Heart left ventricle (tissue), 16 donors: ENCODE measurements at regions not wholly inside any gene's neighbourhood (a gene's known extent, or its start where the extent isn't known, plus 50 kb on each side); places are given as distances from the start of the nearest gene placed in this dataset.

ENCODE experiments used
- ATAC-seq, 4 donors: fragments of 200-7000 bp; cut with Tn5 transposase; one replicate each; pipeline ENCODE4 v1.9.1; 2020 to 2022; ENCODE audit warnings: moderate library complexity in 4 of 4, mild to moderate bottlenecking in 3 of 4, moderate number of reproducible peaks in 1 of 4
- DNase-seq, 5 donors: peaks; one replicate each; pipeline ENCODE4 v3.0.0-alpha.2; 2020
- H3K27ac ChIP-seq, 12 donors: fragments of 200-600 bp; sonication (generic) in 4 of 12; one replicate each; pipeline versions ENCODE4 v1.5.0 to v1.8.0; 2016 to 2022; ENCODE audit warnings: mild to moderate bottlenecking in 2 of 12
- H3K27me3 ChIP-seq, 9 donors: fragments of 200-600 bp; sonication (generic) in 2 of 9; one replicate each; pipeline versions ENCODE4 v1.5.1 to v1.8.0; 2016 to 2022; ENCODE audit warnings: mild to moderate bottlenecking in 3 of 9
- H3K36me3 ChIP-seq, 9 donors: fragments of 200-600 bp; sonication (generic) in 2 of 9; one replicate each; pipeline versions ENCODE4 v1.5.0 to v1.8.0; 2018 to 2022; ENCODE audit warnings: mild to moderate bottlenecking in 2 of 9
- H3K4me1 ChIP-seq, 12 donors: fragments of 200-600 bp; sonication (generic) in 4 of 12; one replicate each; pipeline versions ENCODE4 v1.5.0 to v1.8.0; 2016 to 2022; ENCODE audit warnings: mild to moderate bottlenecking in 3 of 12
- H3K4me3 ChIP-seq, 12 donors: fragments of 200-600 bp; sonication (generic) in 4 of 12; one replicate each; pipeline versions ENCODE4 v1.5.0 to v1.8.0; 2017 to 2022; ENCODE audit warnings: mild to moderate bottlenecking in 9 of 12, moderate library complexity in 4 of 12
- H3K9me3 ChIP-seq, 12 donors: fragments of 200-600 bp; sonication (generic) in 4 of 12; one replicate each; pipeline versions ENCODE4 v1.5.0 to v1.8.0; 2016 to 2022; ENCODE audit warnings: mild to moderate bottlenecking in 1 of 12
- POLR2A ChIP-seq, 2 donors: fragments of 450-650 bp; IDR thresholded peaks; one replicate each; pipeline ENCODE4 v1.6.1; 2017; ENCODE audit warnings: antibody characterized with exemption in 2 of 2, mild to moderate bottlenecking in 2 of 2, moderate library complexity in 2 of 2
- WGBS, 4 donors: extraction: QIAGEN DNeasy Blood & Tissue Kit in 2 of 4; methylation state at CpG; one replicate each; pipeline versions ENCODE4 v1.1.5 to v1.1.7; 2013 to 2018; 5-methylcytosine and 5-hydroxymethylcytosine counted together
- intact Hi-C, 10 donors: fragments of 100-400 bp; cut with DNase I; formaldehyde crosslinking; loops; one replicate each; pipeline versions ENCODE4 v1.11.1 to v1.14.2; 2022
- TF ChIP-seq, protein P1 (sequence below), 12 donors: fragments of 200-600 bp; sonication (generic) in 4 of 12; IDR thresholded peaks; one replicate each; pipeline versions ENCODE4 v1.5.0 to v1.8.0; 2018 to 2022; ENCODE audit warnings: antibody characterized with exemption in 12 of 12, mild to moderate bottlenecking in 5 of 12
- donor health status: ischemic (EF 13 %, LVEDD 7.1; RV severe dilation, severe dysfunction).
- donor health status: healthy with polysubstance abuse.
- donor health status: DM: no; HTN: yes; CAD: no.
- donor health status: DM: no; HTN: no; CAD: no.
- donor health status: ischemic (EF 25% LVEDD 6.9; RV normal size, moderate dysfunction).
- donor health status: ischemic (EF 25% LVEDD 5.7; RV mildly dilated, moderate dysfunction).
- donor health status: healthy.
- donor health status: DM: yes; HTN: yes; CAD: no.
- donor health status: ischemic (EF 35%, LVEDD 5.7; RV mildly dilated, moderate dysfunction).
- donor health status: nonischemic (EF 11% LVEDD 7.7; RV severe dilation, severe dysfunction).
- donor health status: DM: yes; HTN: yes; CAD: no.
- donor health status: PGD.
- donor health status: ischemic (EF 29% LVEDD 5.4; RV normal size, mild dysfunction).
- donor health status: nonischemic (EF 23%, LVEDD 6.1; RV moderate dilation, normal function).

DNA sequence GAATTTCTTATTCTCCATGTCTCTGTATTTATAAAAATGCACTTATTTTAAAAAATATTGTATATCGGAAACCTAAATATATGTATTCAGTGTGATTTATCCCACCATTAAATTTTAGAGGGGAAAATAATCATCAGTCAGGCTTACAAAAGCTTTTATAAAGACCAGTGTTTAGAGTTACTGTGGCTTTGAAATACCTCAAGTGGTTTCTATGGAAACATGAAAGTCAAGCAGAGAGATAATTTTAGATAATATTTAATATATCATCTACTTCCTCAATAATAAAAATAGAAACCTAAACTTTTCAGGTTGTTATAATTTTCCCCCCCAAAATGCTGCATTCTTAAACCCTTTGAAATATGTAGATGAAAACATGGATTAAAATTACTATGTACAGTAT, 332.9 kb upstream of the PITX2 start:
- no peak for DNase-seq
- no peak for ATAC-seq
- Histone ChIP-seq H3K9me3 (no peaks in the 10 kb centered on the region), H3K36me3 (no peaks in the 10 kb centered on the region), H3K4me3 (no peak overlapping the region), H3K27me3 (peaks cover 0 to 7% (median 0%) of the 10 kb centered on the region in 9 donors), H3K4me1 (no peaks in the 10 kb centered on the region), H3K27ac (no peak overlapping the region)
- intact Hi-C loops, result loop anchor here in 2 of 10 donors (5.0 to 10.0 kb wide), 2 partner anchors 318 to 321 kb away; no protein-coding TSS in a partner anchor
- no peak for TF ChIP-seq POLR2A (IDR thresholded peaks at IDR 0.05)
- TF ChIP-seq, protein P1, sequence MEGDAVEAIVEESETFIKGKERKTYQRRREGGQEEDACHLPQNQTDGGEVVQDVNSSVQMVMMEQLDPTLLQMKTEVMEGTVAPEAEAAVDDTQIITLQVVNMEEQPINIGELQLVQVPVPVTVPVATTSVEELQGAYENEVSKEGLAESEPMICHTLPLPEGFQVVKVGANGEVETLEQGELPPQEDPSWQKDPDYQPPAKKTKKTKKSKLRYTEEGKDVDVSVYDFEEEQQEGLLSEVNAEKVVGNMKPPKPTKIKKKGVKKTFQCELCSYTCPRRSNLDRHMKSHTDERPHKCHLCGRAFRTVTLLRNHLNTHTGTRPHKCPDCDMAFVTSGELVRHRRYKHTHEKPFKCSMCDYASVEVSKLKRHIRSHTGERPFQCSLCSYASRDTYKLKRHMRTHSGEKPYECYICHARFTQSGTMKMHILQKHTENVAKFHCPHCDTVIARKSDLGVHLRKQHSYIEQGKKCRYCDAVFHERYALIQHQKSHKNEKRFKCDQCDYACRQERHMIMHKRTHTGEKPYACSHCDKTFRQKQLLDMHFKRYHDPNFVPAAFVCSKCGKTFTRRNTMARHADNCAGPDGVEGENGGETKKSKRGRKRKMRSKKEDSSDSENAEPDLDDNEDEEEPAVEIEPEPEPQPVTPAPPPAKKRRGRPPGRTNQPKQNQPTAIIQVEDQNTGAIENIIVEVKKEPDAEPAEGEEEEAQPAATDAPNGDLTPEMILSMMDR (IDR thresholded peaks at IDR 0.05), result no peak
- WGBS, 4 donors, result 93 to 97% (median 95%) methylated on average over 1 of the region's 1 CpG

DNA sequence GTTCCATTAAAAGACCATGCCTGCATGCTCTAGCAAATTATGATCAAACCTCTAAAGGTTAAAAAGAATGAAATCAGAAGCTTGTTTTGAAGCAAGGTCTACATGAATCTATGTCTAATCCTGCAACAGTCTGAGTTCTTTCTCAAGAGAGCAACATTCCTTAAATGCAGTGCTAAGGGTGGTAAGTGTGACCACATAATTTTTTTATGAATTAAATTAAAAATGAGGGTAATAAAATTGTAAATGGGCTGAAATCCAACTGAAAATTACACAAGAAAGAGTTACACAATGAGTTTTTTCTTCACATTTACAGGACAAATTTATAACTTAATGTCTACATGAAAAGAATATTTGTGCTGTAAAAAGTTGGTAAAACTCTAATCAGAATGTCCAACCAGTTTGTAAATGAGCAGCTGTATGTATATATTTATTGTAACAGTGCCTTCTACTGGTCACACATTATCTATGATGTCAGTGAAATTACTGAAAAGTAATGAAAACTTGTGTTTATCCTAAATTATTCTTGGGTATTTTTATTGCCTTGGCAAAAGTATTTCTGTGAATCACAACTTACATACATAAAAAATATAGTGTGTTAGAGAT, 336.3 kb upstream of the PITX2 start:
- DNase-seq (no peak), ATAC-seq (no peak)
- no peak overlapping the region for H3K4me3 ChIP-seq
- peaks cover 0 to 12% (median 0%) of the 10 kb centered on the region in 9 donors for H3K27me3 ChIP-seq
- intact Hi-C loops, result loop anchor here in 2 of 10 donors (5.0 to 10.0 kb wide), 2 partner anchors 322 to 324 kb away; no protein-coding TSS in a partner anchor
- no peaks in the 10 kb centered on the region for H3K9me3 ChIP-seq
- no peaks in the 10 kb centered on the region for H3K4me1 ChIP-seq
- no peak overlapping the region for H3K27ac ChIP-seq
- H3K36me3 ChIP-seq, result no peaks in the 10 kb centered on the region
- TF ChIP-seq, protein P1 (IDR thresholded peaks at IDR 0.05), result peak in 4 of 12 donors; percentile 12 to 23 (median 16)
- TF ChIP-seq POLR2A (IDR thresholded peaks at IDR 0.05), result no peak

DNA sequence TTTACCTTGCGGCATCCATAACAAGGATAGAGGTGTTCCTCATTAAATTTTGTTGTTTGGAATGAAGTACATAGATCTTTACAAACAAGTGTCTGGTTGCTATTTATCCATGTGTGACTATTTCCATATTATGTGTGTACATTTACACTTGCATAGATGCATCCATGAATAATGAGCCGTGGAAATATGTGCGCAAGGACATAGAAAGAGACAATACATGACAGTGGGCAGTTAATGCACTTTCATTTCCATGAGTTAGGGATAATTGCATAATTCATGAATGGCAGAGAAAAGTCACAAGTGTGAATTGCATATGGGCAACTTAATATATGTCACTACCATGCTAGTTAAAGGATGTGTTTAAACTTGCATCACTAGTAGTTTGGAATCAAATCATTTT, 338.2 kb upstream of the PITX2 start:
- no peak for DNase-seq
- H3K27me3 ChIP-seq, result peaks cover 0 to 12% (median 0%) of the 10 kb centered on the region in 9 donors
- TF ChIP-seq POLR2A (IDR thresholded peaks at IDR 0.05), result no peak
- TF ChIP-seq, protein P1 (IDR thresholded peaks at IDR 0.05), result no peak
- no peak overlapping the region for H3K4me3 ChIP-seq
- no peak overlapping the region for H3K27ac ChIP-seq
- 79 to 84% (median 81%) methylated on average over 3 of the region's 3 CpGs for WGBS, 4 donors
- intact Hi-C loops, result loop anchor here in 2 of 10 donors (10.0 kb wide), 1 partner anchor 326 kb away; no protein-coding TSS in a partner anchor
- no peaks in the 10 kb centered on the region for H3K36me3 ChIP-seq
- H3K4me1 ChIP-seq, result no peaks in the 10 kb centered on the region
- ATAC-seq, result no peak
- no peaks in the 10 kb centered on the region for H3K9me3 ChIP-seq

DNA sequence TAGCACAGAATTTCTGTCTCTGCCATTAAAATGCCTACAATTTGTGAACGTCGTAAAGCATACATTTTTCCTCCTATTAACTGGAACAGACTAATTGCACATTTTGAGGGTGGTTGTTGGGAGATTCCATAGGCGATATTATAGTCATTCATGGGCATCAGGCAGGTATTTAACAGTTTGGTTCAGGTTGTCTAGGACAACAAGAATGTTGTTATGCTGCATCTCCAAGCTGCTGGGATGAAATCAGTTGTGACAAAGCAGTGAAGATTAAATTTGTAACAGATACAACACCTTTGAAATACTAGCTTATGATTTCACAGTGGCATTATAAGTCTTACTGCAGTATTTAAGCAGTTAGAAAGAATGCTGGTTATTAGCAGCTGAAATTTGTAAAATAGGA, 339.7 kb upstream of the PITX2 start:
- no peak overlapping the region for H3K4me3 ChIP-seq
- intact Hi-C loops, result loop anchor here in 2 of 10 donors (10.0 kb wide), 1 partner anchor 328 kb away; no protein-coding TSS in a partner anchor

More for the DNA sequence above, 339.7 kb upstream of the PITX2 start:
- TF ChIP-seq POLR2A (IDR thresholded peaks at IDR 0.05), result no peak
- TF ChIP-seq, protein P1 (IDR thresholded peaks at IDR 0.05), result no peak
- H3K27ac ChIP-seq, result no peak overlapping the region
- no peaks in the 10 kb centered on the region for H3K36me3 ChIP-seq
- H3K27me3 ChIP-seq, result peaks cover 0 to 12% (median 0%) of the 10 kb centered on the region in 9 donors
- WGBS, 4 donors, result 75 to 83% (median 78%) methylated on average over 3 of the region's 3 CpGs
- ATAC-seq (no peak), DNase-seq (no peak)
- no peaks in the 10 kb centered on the region for H3K9me3 ChIP-seq
- no peaks in the 10 kb centered on the region for H3K4me1 ChIP-seq
